HepG2 (cell line): ENCODE measurements at regions not wholly inside any gene's neighbourhood (a gene's known extent, or its start where the extent isn't known, plus 50 kb on each side); places are given as distances from the start of the nearest gene placed in this dataset.
A peak's percentile ranks its signal among the peaks of the same experiment; 100 is the strongest.

Experiments used
- ATAC-seq: fragments of 200-7000 bp; cut with Tn5 transposase; 3 replicates; pipeline ENCODE4 v1.9.1; 2020; ENCODE audit warnings: mild to moderate bottlenecking, moderate library complexity
- BruUV-seq: library from RNA; stranded (reverse); fragments of 400-500 nt; replicated peaks from 2 replicates; lab custom pipeline; 2021; lab: Mats Ljungman, UMichigan
- CTCF ChIA-PET: fragments of 300-600 bp; formaldehyde crosslinking; extraction: SDS; loops from one replicate; lab custom pipeline; 2021; ENCODE audit warnings: low total read pairs, inconsistent platforms, low intra/inter-chr PET ratio; lab: Yijun Ruan, JAX
- POLR2A ChIA-PET: fragments of 350-600 bp; sonication (Branson Sonifier 250); formaldehyde crosslinking; loops from one replicate; lab custom pipeline; 2020; ENCODE audit warnings: antibody characterized with exemption, inconsistent platforms; lab: Yijun Ruan, JAX
- DNase-seq: peaks from one replicate; pipeline ENCODE4 v3.0.0-alpha.2; 2015; ENCODE audit warnings: low spot score
- FAIRE-seq: peaks from 3 replicates; lab custom pipeline; 2011; peaks lifted over from hg19 to GRCh38; lab: Jason Lieb, UNC
- H2AFZ ChIP-seq: one replicate; pipeline ENCODE4 v1.6.1; 2011; ENCODE audit warnings: low read length, inconsistent platforms
- H3K27ac ChIP-seq: fragments of 300-600 bp; 3 replicates; pipeline ENCODE4 v1.8.0; 2011; ENCODE audit warnings: mixed run types, mild to moderate bottlenecking, mixed read lengths, low read length, inconsistent platforms; ENCODE audit not compliant: insufficient read depth; ENCODE audit errors: extremely low read length
- H3K27me3 ChIP-seq, 2 experiments: fragments of 200-600 bp in 1 of 2; 2 replicates in 1 of 2; 3 replicates in 1 of 2; pipeline versions ENCODE4 v1.6.0 to v1.8.0; 2011; ENCODE audit warnings: low read length in 2 of 2, mild to moderate bottlenecking in 2 of 2, moderate library complexity in 2 of 2, inconsistent platforms in 1 of 2; ENCODE audit not compliant: insufficient read depth in 2 of 2, control insufficient read depth in 1 of 2
- H3K36me3 ChIP-seq, 2 experiments: fragments of 200-600 bp in 1 of 2; replicated peaks in 1 of 2; 2 replicates in 1 of 2; 3 replicates in 1 of 2; pipeline versions ENCODE4 v1.5.1 to v1.8.0; 2011; ENCODE audit warnings: low read length in 2 of 2, inconsistent platforms in 1 of 2; ENCODE audit not compliant: insufficient read depth in 2 of 2, control insufficient read depth in 1 of 2
- H3K4me1 ChIP-seq: 2 replicates; pipeline ENCODE4 v1.5.1; 2012; ENCODE audit warnings: low read length, inconsistent platforms; ENCODE audit not compliant: insufficient read depth
- H3K4me2 ChIP-seq: 2 replicates; pipeline ENCODE4 v1.6.0; 2011; ENCODE audit warnings: low read depth, low read length, inconsistent platforms
- H3K4me3 ChIP-seq, 3 experiments: fragments of 200-600 bp in 1 of 3; sonication (generic), shearing (Covaris generic) in 1 of 3; replicated peaks in 1 of 3; 2 replicates each; pipeline ENCODE4 v1.5.1; 2011 to 2016; ENCODE audit warnings: low read length in 3 of 3, inconsistent platforms in 2 of 3, low read depth in 2 of 3, mild to moderate bottlenecking in 2 of 3, control low read depth in 1 of 3, mixed read lengths in 1 of 3; ENCODE audit not compliant: insufficient read depth in 1 of 3
- H3K79me2 ChIP-seq: one replicate; pipeline ENCODE4 v1.6.1; 2011; ENCODE audit warnings: low read length, inconsistent platforms; ENCODE audit not compliant: insufficient read depth
- H3K9ac ChIP-seq: 2 replicates; pipeline ENCODE4 v1.6.0; 2011; ENCODE audit warnings: mild to moderate bottlenecking, low read depth, low read length, inconsistent platforms; ENCODE audit not compliant: insufficient read depth
- H3K9me3 ChIP-seq: 2 replicates; pipeline ENCODE4 v1.5.1; 2012; ENCODE audit warnings: mild to moderate bottlenecking, low read length
- H4K20me1 ChIP-seq: 2 replicates; pipeline ENCODE4 v1.6.0; 2011; ENCODE audit warnings: inconsistent platforms, mild to moderate bottlenecking, low read length, moderate library complexity; ENCODE audit not compliant: insufficient read depth
- BHLHE40 ChIP-seq: IDR thresholded peaks from 2 replicates; pipeline ENCODE4 v1.6.1; 2011; ENCODE audit warnings: low read length, improper control_type of control experiment
- FOSL2 ChIP-seq: sonication (generic); formaldehyde crosslinking; IDR thresholded peaks from 2 replicates; pipeline ENCODE4 v1.4.0; 2020; ENCODE audit warnings: missing genetic modification reagents
- FOXP1 ChIP-seq, 2 experiments: fragments of 450-650 bp in 1 of 2; IDR thresholded peaks; 2 replicates each; pipeline ENCODE4 v1.6.1; 2017 to 2018; ENCODE audit warnings: antibody characterized with exemption in 1 of 2
- HDAC6 ChIP-seq: fragments of 200-600 bp; sonication (generic); IDR thresholded peaks from 2 replicates; pipeline ENCODE4 v1.7.0; 2017; ENCODE audit warnings: mild to moderate bottlenecking, antibody characterized with exemption, low read length, low read depth
- HOXA5 ChIP-seq: sonication (generic); formaldehyde crosslinking; IDR thresholded peaks from 2 replicates; pipeline ENCODE4 v1.4.0; 2020; ENCODE audit warnings: missing genetic modification reagents
- NR2F6 ChIP-seq, 2 experiments: IDR thresholded peaks; 2 replicates each; pipeline ENCODE4 v1.6.1; 2016; ENCODE audit warnings: antibody characterized with exemption in 1 of 2, mild to moderate bottlenecking in 1 of 2
- PHF20 ChIP-seq: sonication (generic); formaldehyde crosslinking; IDR thresholded peaks from 2 replicates; pipeline ENCODE4 v1.5.0; 2020; ENCODE audit warnings: mild to moderate bottlenecking, missing genetic modification reagents
- POGK ChIP-seq: sonication (generic); formaldehyde crosslinking; conservative IDR thresholded peaks from 2 replicates; pipeline ENCODE4 v1.8.0; 2022; ENCODE audit warnings: mild to moderate bottlenecking, moderate library complexity, missing genetic modification reagents
- SOX5 ChIP-seq: IDR thresholded peaks from 2 replicates; pipeline ENCODE4 v1.6.1; 2016; ENCODE audit warnings: borderline replicate concordance
- SRSF9 ChIP-seq: fragments of 200-400 bp; formaldehyde crosslinking; IDR thresholded peaks from 2 replicates; pipeline ENCODE4 v1.6.1; 2018; ENCODE audit warnings: borderline replicate concordance, mild to moderate bottlenecking, low read depth, low read length; ENCODE audit not compliant: insufficient read depth, poor library complexity, severe bottlenecking
- TCF7L2 ChIP-seq: IDR thresholded peaks from 2 replicates; pipeline ENCODE4 v1.6.1; 2011; ENCODE audit warnings: mild to moderate bottlenecking, low read depth, low read length, moderate library complexity
- THYN1 ChIP-seq: sonication (generic); formaldehyde crosslinking; IDR thresholded peaks from 2 replicates; pipeline ENCODE4 v1.8.1; 2023; ENCODE audit warnings: low read depth, mild to moderate bottlenecking, moderate library complexity, missing genetic modification reagents, borderline replicate concordance
- WIZ ChIP-seq: sonication (generic); formaldehyde crosslinking; IDR thresholded peaks from 2 replicates; pipeline ENCODE4 v1.5.1; 2020; ENCODE audit warnings: mild to moderate bottlenecking, missing genetic modification reagents
- ZFP91 ChIP-seq: sonication (generic); formaldehyde crosslinking; IDR thresholded peaks from 2 replicates; pipeline ENCODE4 v1.9.0; 2022; ENCODE audit warnings: missing genetic modification reagents, mild to moderate bottlenecking, borderline replicate concordance
- ZNF296 ChIP-seq: sonication (generic); formaldehyde crosslinking; conservative IDR thresholded peaks from 2 replicates; pipeline ENCODE4 v1.5.0; 2020; ENCODE audit warnings: mild to moderate bottlenecking, missing genetic modification reagents
- ZNF878 ChIP-seq: sonication (generic); formaldehyde crosslinking; IDR thresholded peaks from 2 replicates; pipeline ENCODE4 v1.8.1; 2023; ENCODE audit warnings: mild to moderate bottlenecking, missing genetic modification reagents, moderate library complexity
- WGBS: methylation state at CpG from one replicate; pipeline ENCODE4 v1.1.6; 2017; ENCODE audit warnings: low lambda C conversion rate; 5-methylcytosine and 5-hydroxymethylcytosine counted together
- in situ Hi-C: cut with HindIII; loops from 2 replicates; pipeline ENCODE4 v1.10.0; 2017; ENCODE audit warnings: low pct_unique_long_range_greater_than_20kb; ENCODE audit not compliant: extremely low pct_ligation_motif_present
- intact Hi-C: fragments of 100-400 bp; cut with micrococcal nuclease; formaldehyde crosslinking; loops from one replicate; pipeline ENCODE4 v1.10.0; 2022; ENCODE audit not compliant: unreplicated experiment

GRCh38 chr5:53406630-53407316, 73.7 kb upstream of the FST start:
- H3K4me2 ChIP-seq = no peak overlapping the region
- H3K9me3 ChIP-seq = no peaks in the 10 kb centered on the region
- intact Hi-C loops = no loop called here
- no peak overlapping the region for H2AFZ ChIP-seq
- H3K9ac ChIP-seq = no peak overlapping the region
- 46% methylated on average over 4 of the region's 4 CpGs for WGBS
- in situ Hi-C loops = no loop called here
- no peaks in the 10 kb centered on the region for H3K36me3 ChIP-seq
- no TSS peak for BruUV-seq
- no peak overlapping the region for H3K4me3 ChIP-seq
- CTCF ChIA-PET = no interaction called here
- no peak overlapping the region for H3K27ac ChIP-seq
- ATAC-seq = no peak; the same call in 2 of the 3 replicates
- FAIRE-seq = no peak
- no peaks in the 10 kb centered on the region for H3K27me3 ChIP-seq
- POLR2A ChIA-PET = no interaction called here
- H4K20me1 ChIP-seq = no peaks in the 10 kb centered on the region
- TF ChIP-seq ZNF296 (CRISPR knock-in tag) (no peak), NR2F6 (IDR thresholded peaks at IDR 0.05) (no peak), NR2F6 (CRISPR knock-in tag; IDR thresholded peaks at IDR 0.05) (no peak), BHLHE40 (peak; percentile 13; the same call in 1 of the 2 replicates), HDAC6 (no peak), FOXP1 (IDR thresholded peaks at IDR 0.05) (no peak), FOXP1 (CRISPR knock-in tag; IDR thresholded peaks at IDR 0.05) (peak; percentile 36; the same call in 1 of the 2 replicates), SOX5 (CRISPR knock-in tag) (peak; percentile 39; the same call in 1 of the 2 replicates), HOXA5 (CRISPR knock-in tag) (no peak), FOSL2 (CRISPR knock-in tag) (peak; percentile 67)
- TF ChIP-seq, all 625 proteins: peak for 4
- Histone ChIP-seq H3K79me2 (no peaks in the 10 kb centered on the region), H3K4me1 (no peaks in the 10 kb centered on the region)
- DNase-seq = peak; percentile 5

- Histone ChIP-seq H2AFZ (no peak overlapping the region), H3K9me3 (no peaks in the 10 kb centered on the region), H3K27ac (no peak overlapping the region), H3K9ac (no peak overlapping the region), H3K27me3 (no peaks in the 10 kb centered on the region), H3K4me3 (no peak overlapping the region), H3K4me2 (no peak overlapping the region), H4K20me1 (no peaks in the 10 kb centered on the region), H3K79me2 (no peaks in the 10 kb centered on the region), H3K36me3 (no peaks in the 10 kb centered on the region), H3K4me1 (no peaks in the 10 kb centered on the region)
- FAIRE-seq = no peak
- ChIA-PET POLR2A (no interaction called here), CTCF (no interaction called here)
- in situ Hi-C loops (no loop called here), intact Hi-C loops (no loop called here)
- no peak for DNase-seq
- WGBS = 0% methylated on average over 1 of the region's 1 CpG
- ATAC-seq = no peak
- BruUV-seq = no TSS peak
- TF ChIP-seq POGK (CRISPR knock-in tag) = no peak
- no peak for TF ChIP-seq ZFP91 (CRISPR knock-in tag)
- TF ChIP-seq THYN1 (CRISPR knock-in tag) = no peak
- TF ChIP-seq SRSF9 = no peak
- TF ChIP-seq TCF7L2 = no peak
- TF ChIP-seq ZNF878 (CRISPR knock-in tag) = no peak
- TF ChIP-seq WIZ = no peak
- no peak for TF ChIP-seq PHF20 (CRISPR knock-in tag)
Measured at GRCh38 chr5:53407373-53407772, 73.1 kb upstream of the FST start.
